Natural killer cell (primary cell): ENCODE measurements at regions not wholly inside any gene's neighbourhood (a gene's known extent, or its start where the extent isn't known, plus 50 kb on each side); places are given as distances from the start of the nearest gene placed in this dataset.

Experiments used
- ATAC-seq, 3 donors: fragments of 150-1000 bp in 2 of 3; fragments of 200-7000 bp in 1 of 3; cut with Tn5 transposase; 1 replicate in 1 of 3; 2 replicates in 2 of 3; pipeline ENCODE4 v1.10.0; 2021; ENCODE audit warnings: mild to moderate bottlenecking in 2 of 3, moderate library complexity in 2 of 3
- DNase-seq, 2 donors: peaks; one replicate each; pipeline versions ENCODE4 v3.0.0 to v3.0.0-alpha.2; 2013 to 2021; ENCODE audit warnings: mixed read lengths in 1 of 2
- H3K27ac ChIP-seq: one replicate; pipeline ENCODE4 v1.5.1; 2013; ENCODE audit warnings: mild to moderate bottlenecking, low read length
- H3K27me3 ChIP-seq: one replicate; pipeline ENCODE4 v1.6.1; 2013; ENCODE audit warnings: low read length; ENCODE audit not compliant: control insufficient read depth, insufficient read depth
- H3K36me3 ChIP-seq: one replicate; pipeline ENCODE4 v1.6.1; 2013; ENCODE audit warnings: low read length; ENCODE audit not compliant: control insufficient read depth, insufficient read depth
- H3K4me1 ChIP-seq: one replicate; pipeline ENCODE4 v1.6.1; 2013; ENCODE audit warnings: low read length; ENCODE audit not compliant: control insufficient read depth, insufficient read depth
- H3K4me3 ChIP-seq: one replicate; pipeline ENCODE4 v1.5.1; 2013; ENCODE audit warnings: low read length
- H3K9me3 ChIP-seq: one replicate; pipeline ENCODE4 v1.6.1; 2013; ENCODE audit warnings: low read length; ENCODE audit not compliant: control insufficient read depth, insufficient read depth
- H3K27ac Mint-ChIP-seq, 2 donors: one replicate each; pipeline ENCODE4 v1.8.0; 2022; ENCODE audit warnings: mild to moderate bottlenecking in 2 of 2, mixed read lengths in 2 of 2, moderate library complexity in 1 of 2
- H3K27me3 Mint-ChIP-seq, 2 donors: one replicate each; pipeline ENCODE4 v1.8.0; 2022; ENCODE audit warnings: low read depth in 2 of 2, mixed read lengths in 2 of 2
- H3K36me3 Mint-ChIP-seq: one replicate; pipeline ENCODE4 v1.8.0; 2022; ENCODE audit warnings: mixed read lengths
- H3K4me1 Mint-ChIP-seq, 2 donors: one replicate each; pipeline ENCODE4 v1.8.0; 2022; ENCODE audit warnings: mixed read lengths in 2 of 2
- H3K4me3 Mint-ChIP-seq: one replicate; pipeline ENCODE4 v1.8.0; 2022; ENCODE audit warnings: mild to moderate bottlenecking, moderate library complexity, mixed read lengths
- H3K9me3 Mint-ChIP-seq, 2 donors: one replicate each; pipeline ENCODE4 v1.8.0; 2022; ENCODE audit warnings: mixed read lengths in 2 of 2
- WGBS: methylation state at CpG from one replicate; pipeline ENCODE4 v1.1.7; 2013; ENCODE audit warnings: missing lambda C conversion rate; ENCODE audit not compliant: insufficient coverage; 5-methylcytosine and 5-hydroxymethylcytosine counted together
- intact Hi-C: fragments of 100-400 bp; cut with micrococcal nuclease; formaldehyde crosslinking; loops from one replicate; pipeline ENCODE4 v1.14.2; 2022
- TF ChIP-seq, protein P1 (sequence below): fragments of 200-600 bp; IDR thresholded peaks from one replicate; pipeline ENCODE4 v1.8.0; 2022; ENCODE audit warnings: antibody characterized with exemption

DNA sequence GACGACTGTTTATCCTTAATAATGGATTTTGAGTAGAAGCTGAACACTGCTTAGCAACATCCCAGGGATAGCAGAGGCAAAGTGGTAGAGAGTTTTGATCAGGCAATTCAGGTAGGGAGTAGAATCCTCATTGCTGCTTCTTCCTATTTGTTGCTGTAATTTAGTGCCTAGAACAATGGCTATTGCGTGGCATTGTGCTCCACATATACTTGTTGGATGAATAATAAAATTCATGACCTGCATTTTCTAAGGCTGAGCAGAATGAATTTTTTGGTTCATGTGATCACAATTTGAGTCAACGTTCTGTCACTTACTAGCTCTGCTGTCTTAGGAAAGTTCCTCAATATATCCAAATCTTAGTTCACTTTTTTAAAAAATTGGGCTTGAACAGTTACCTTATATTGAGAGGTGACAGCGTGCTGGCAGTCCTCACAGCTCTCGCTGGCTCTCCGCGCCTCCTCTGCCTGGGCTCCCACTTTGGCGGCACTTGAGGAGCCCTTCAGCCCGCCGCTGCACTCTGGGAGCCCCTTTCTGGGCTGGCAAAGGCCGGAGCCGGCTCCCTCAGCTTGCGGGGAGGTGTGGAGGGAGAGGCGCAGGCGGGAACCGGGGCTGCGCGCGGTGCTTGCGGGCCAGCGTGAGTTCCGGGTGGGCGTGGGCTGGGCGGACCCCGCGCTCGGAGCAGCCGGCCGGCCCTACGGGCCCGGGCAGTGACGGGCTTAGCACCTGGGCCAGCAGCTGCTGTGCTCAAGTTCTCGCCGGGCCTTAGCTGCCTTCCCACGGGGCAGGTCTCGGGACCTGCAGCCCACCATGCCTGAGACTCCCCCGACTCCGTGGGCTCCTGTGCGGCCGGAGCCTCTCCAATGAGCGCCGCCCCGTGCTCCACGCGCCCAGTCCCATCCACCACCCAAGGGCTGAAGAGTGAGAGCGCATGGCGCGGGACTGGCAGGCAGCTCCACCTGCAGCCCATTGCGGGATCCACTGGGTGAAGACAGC lies 350.6 kb downstream of the ETS1 start:
- Histone ChIP-seq H3K9me3 (no peaks in the 10 kb centered on the region), H3K36me3 (no peaks in the 10 kb centered on the region), H3K27me3 (no peaks in the 10 kb centered on the region), H3K4me1 (no peaks in the 10 kb centered on the region), H3K4me3 (no peak overlapping the region), H3K27ac (no peak overlapping the region)
- H3K4me1 Mint-ChIP-seq, result peaks cover 12 to 14% of the 10 kb centered on the region in 2 donors
- no peaks in the 10 kb centered on the region for H3K36me3 Mint-ChIP-seq
- H3K9me3 Mint-ChIP-seq, result no peaks in the 10 kb centered on the region
- TF ChIP-seq, protein P1, sequence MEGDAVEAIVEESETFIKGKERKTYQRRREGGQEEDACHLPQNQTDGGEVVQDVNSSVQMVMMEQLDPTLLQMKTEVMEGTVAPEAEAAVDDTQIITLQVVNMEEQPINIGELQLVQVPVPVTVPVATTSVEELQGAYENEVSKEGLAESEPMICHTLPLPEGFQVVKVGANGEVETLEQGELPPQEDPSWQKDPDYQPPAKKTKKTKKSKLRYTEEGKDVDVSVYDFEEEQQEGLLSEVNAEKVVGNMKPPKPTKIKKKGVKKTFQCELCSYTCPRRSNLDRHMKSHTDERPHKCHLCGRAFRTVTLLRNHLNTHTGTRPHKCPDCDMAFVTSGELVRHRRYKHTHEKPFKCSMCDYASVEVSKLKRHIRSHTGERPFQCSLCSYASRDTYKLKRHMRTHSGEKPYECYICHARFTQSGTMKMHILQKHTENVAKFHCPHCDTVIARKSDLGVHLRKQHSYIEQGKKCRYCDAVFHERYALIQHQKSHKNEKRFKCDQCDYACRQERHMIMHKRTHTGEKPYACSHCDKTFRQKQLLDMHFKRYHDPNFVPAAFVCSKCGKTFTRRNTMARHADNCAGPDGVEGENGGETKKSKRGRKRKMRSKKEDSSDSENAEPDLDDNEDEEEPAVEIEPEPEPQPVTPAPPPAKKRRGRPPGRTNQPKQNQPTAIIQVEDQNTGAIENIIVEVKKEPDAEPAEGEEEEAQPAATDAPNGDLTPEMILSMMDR, result no peak
- H3K27me3 Mint-ChIP-seq, result no peaks in the 10 kb centered on the region
- DNase-seq, result no peak
- intact Hi-C loops, result no loop called here
- ATAC-seq, result no peak
- H3K4me3 Mint-ChIP-seq, result no peak overlapping the region
- H3K27ac Mint-ChIP-seq, result no peak overlapping the region
- 97% methylated on average over 48 of the region's 49 CpGs for WGBS

DNA sequence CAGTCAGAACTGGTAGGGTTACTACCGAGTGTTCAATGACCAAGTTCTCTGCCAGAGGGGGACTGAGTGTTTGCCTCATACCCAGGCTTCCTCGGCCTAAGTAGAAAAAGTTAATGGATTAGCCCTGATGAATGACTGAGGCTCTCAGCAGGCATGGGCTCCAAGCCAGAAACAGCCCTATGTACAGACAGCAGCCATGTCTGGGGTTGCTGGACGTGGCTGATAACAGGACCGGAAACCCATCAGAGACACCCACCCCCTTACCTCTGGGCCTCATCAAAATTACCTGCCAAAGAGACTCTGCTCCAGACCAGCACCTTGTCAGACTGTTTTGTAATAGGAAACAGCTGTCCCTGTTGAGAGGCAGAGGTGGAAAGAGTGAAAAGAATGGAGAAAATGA lies 351.4 kb downstream of the ETS1 start:
- Mint-ChIP-seq H3K27ac (no peak overlapping the region), H3K4me1 (peaks cover 12 to 14% of the 10 kb centered on the region in 2 donors), H3K27me3 (no peaks in the 10 kb centered on the region), H3K36me3 (no peaks in the 10 kb centered on the region), H3K9me3 (no peaks in the 10 kb centered on the region), H3K4me3 (no peak overlapping the region)
- DNase-seq (no peak), ATAC-seq (no peak)
- WGBS, result 64% methylated on average over 4 of the region's 4 CpGs
- intact Hi-C loops, result no loop called here
- no peaks in the 10 kb centered on the region for H3K4me1 ChIP-seq
- no peaks in the 10 kb centered on the region for H3K36me3 ChIP-seq
- TF ChIP-seq, protein P1, result no peak
- no peak overlapping the region for H3K27ac ChIP-seq
- no peak overlapping the region for H3K4me3 ChIP-seq
- no peaks in the 10 kb centered on the region for H3K9me3 ChIP-seq
- no peaks in the 10 kb centered on the region for H3K27me3 ChIP-seq

DNA sequence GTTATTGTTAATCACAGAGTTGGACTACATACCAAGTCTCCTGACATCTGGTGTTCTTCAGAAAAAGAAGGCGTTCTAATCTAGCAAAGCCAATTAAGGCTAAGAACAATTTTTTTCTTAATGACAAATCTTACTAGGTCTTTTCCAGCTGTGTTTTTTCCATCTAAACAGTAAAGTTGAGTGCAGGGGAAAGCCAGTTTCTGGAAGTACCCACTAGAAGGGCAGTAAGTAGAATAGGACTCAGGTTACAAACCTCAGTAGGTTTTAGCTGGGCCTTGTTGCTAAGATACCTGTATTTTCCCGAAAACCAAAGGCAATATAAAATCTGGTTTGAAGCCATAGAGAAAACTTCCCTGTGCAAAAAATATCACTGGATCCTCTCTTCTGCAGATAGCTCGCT lies 351.9 kb downstream of the ETS1 start:
- 88% methylated on average over 2 of the region's 3 CpGs for WGBS

More for the DNA sequence above, 351.9 kb downstream of the ETS1 start:
- ATAC-seq (no peak), DNase-seq (no peak)
- no peaks in the 10 kb centered on the region for H3K9me3 ChIP-seq
- intact Hi-C loops, result no loop called here
- Mint-ChIP-seq H3K4me1 (peaks cover 12 to 14% of the 10 kb centered on the region in 2 donors), H3K27ac (no peak overlapping the region), H3K36me3 (no peaks in the 10 kb centered on the region), H3K4me3 (no peak overlapping the region), H3K27me3 (no peaks in the 10 kb centered on the region), H3K9me3 (no peaks in the 10 kb centered on the region)
- H3K27me3 ChIP-seq, result no peaks in the 10 kb centered on the region
- H3K27ac ChIP-seq, result no peak overlapping the region
- TF ChIP-seq, protein P1, result no peak
- no peaks in the 10 kb centered on the region for H3K4me1 ChIP-seq
- H3K4me3 ChIP-seq, result no peak overlapping the region
- no peaks in the 10 kb centered on the region for H3K36me3 ChIP-seq
